Ureter (tissue), 1 donor: ENCODE measurements at regions not wholly inside any gene's neighbourhood (a gene's known extent, or its start where the extent isn't known, plus 50 kb on each side); places are given as distances from the start of the nearest gene placed in this dataset.

ENCODE experiments used
- DNase-seq: peaks from one replicate; pipeline ENCODE4 v3.0.0-alpha.2; 2020; ENCODE audit warnings: low spot score
- donor health status: DM: yes; HTN: yes; CAD: no.

GRCh38 chrX:104307341-104307740, 52.6 kb upstream of the ESX1 start:
- DNase-seq: no peak

DNA sequence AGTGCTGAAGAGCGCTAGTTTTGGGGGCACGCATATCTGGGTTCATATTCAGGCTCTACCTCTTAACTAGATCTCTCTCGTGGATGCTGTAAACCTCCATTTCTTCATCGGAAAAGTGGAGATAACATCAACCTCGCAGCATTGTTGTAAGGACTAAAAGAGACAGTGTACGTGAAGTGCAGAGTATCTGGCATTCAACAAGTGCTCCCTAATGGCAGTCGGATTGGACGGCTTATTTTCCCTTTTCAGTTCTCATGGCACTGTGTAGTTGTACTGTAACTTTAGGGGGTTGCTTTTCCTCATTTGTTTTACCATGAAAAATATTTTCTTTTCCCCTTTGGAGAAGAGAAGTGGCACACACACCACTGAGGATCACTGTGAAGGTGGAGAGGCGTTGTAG, 51.4 kb upstream of the ESX1 start:
- no peak for DNase-seq
